Tibial nerve (tissue), 4 donors: ENCODE measurements at regions not wholly inside any gene's neighbourhood (a gene's known extent, or its start where the extent isn't known, plus 50 kb on each side); places are given as distances from the start of the nearest gene placed in this dataset.

Experiments used
- CTCF ChIP-seq, 5 experiments: fragments of 200-600 bp in 3 of 5; fragments of 450-650 bp in 2 of 5; sonication (generic) in 3 of 5; IDR thresholded peaks; one replicate each; pipeline ENCODE4 v1.5.1; 2016 to 2019; ENCODE audit warnings: antibody characterized with exemption in 5 of 5, mild to moderate bottlenecking in 3 of 5, moderate library complexity in 2 of 5
- EP300 ChIP-seq, 2 donors: sonication (generic); formaldehyde crosslinking; IDR thresholded peaks; one replicate each; pipeline ENCODE4 v1.6.1; 2017; ENCODE audit warnings: antibody characterized with exemption in 2 of 2, mild to moderate bottlenecking in 1 of 2
- POLR2A ChIP-seq, 2 donors: fragments of 450-650 bp; IDR thresholded peaks; one replicate each; pipeline ENCODE4 v1.6.1; 2017; ENCODE audit warnings: antibody characterized with exemption in 2 of 2, mild to moderate bottlenecking in 2 of 2, moderate library complexity in 2 of 2

- TF ChIP-seq CTCF (IDR thresholded peaks at IDR 0.05) (no peak), POLR2A (IDR thresholded peaks at IDR 0.05) (no peak), EP300 (IDR thresholded peaks at IDR 0.05) (no peak)
Observed at GRCh38 chr21:18970941-18971340, 567.4 kb upstream of the TMPRSS15 start.
